ENCODE measurements at regions not wholly inside any gene's neighbourhood (a gene's known extent, or its start where the extent isn't known, plus 50 kb on each side); places are given as distances from the start of the nearest gene placed in this dataset.

- no peak overlapping the region for H3K4me3 ChIP-seq (ENCODE audit: low read depth, low read length)
- TF ChIP-seq CTCF (IDR thresholded peaks at IDR 0.05; ENCODE audit: insufficient read depth, low read depth, low read length, missing control alignments): no peak
- DNase-seq (ENCODE audit: low read depth): no peak
Observed at GRCh38 chr10:78938695-78939672, 129.8 kb upstream of the ZMIZ1 start.

- no peak for TF ChIP-seq CTCF (IDR thresholded peaks at IDR 0.05; ENCODE audit: insufficient read depth, low read depth, low read length, missing control alignments)
- H3K4me3 ChIP-seq (ENCODE audit: low read depth, low read length): no peak overlapping the region
- no peak for DNase-seq (ENCODE audit: low read depth)
Observed at GRCh38 chr10:78942091-78942501, 126.7 kb upstream of the ZMIZ1 start.

- no peak for DNase-seq (ENCODE audit: low read depth)
- no peak for TF ChIP-seq CTCF (IDR thresholded peaks at IDR 0.05; ENCODE audit: insufficient read depth, low read depth, low read length, missing control alignments)
- H3K4me3 ChIP-seq (ENCODE audit: low read depth, low read length): no peak overlapping the region
Observed at GRCh38 chr10:78944723-78945312, 123.9 kb upstream of the ZMIZ1 start.

GRCh38 chr10:78945838-78946237 lies 122.9 kb upstream of the ZMIZ1 start:
- DNase-seq (ENCODE audit: low read depth): no peak
- no peak overlapping the region for H3K4me3 ChIP-seq (ENCODE audit: low read depth, low read length)
- no peak for TF ChIP-seq CTCF (IDR thresholded peaks at IDR 0.05; ENCODE audit: insufficient read depth, low read depth, low read length, missing control alignments)

- TF ChIP-seq CTCF (IDR thresholded peaks at IDR 0.05; ENCODE audit: insufficient read depth, low read depth, low read length, missing control alignments): no peak
Observed at GRCh38 chr10:78947226-78947625, 121.5 kb upstream of the ZMIZ1 start.

GRCh38 chr10:78947733-78948132 lies 121.0 kb upstream of the ZMIZ1 start:
- no peak for TF ChIP-seq CTCF (IDR thresholded peaks at IDR 0.05; ENCODE audit: insufficient read depth, low read depth, low read length, missing control alignments)
- H3K4me3 ChIP-seq (ENCODE audit: low read depth, low read length): no peak overlapping the region
- no peak for DNase-seq (ENCODE audit: low read depth)

More at GRCh38 chr10:78947226-78947625, 121.5 kb upstream of the ZMIZ1 start:
- no peak for DNase-seq (ENCODE audit: low read depth)
- H3K4me3 ChIP-seq (ENCODE audit: low read depth, low read length): no peak overlapping the region

All from GM12865 (cell line).